ENCODE measurements at regions not wholly inside any gene's neighbourhood (a gene's known extent, or its start where the extent isn't known, plus 50 kb on each side); places are given as distances from the start of the nearest gene placed in this dataset.

DNA sequence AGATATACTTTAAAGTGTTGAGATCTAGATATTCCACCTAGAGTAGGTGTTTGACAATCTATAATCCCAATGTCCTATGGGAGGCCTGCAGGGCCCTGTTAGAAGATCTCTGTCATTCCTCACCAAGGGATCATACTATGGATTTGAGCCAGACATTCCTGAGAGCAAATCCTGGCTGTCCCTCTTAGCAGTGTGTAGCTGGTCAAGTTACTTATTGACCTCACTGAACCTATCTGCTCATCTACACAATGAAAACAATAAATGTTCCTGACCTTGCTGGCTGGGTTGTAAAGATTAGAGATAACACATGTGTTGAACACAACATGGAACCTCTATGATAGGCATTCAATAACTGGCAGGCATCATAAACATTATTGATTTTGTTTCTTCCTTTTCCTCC is 265.6 kb upstream of the ATP11B start:
- no peak for DNase-seq

DNA sequence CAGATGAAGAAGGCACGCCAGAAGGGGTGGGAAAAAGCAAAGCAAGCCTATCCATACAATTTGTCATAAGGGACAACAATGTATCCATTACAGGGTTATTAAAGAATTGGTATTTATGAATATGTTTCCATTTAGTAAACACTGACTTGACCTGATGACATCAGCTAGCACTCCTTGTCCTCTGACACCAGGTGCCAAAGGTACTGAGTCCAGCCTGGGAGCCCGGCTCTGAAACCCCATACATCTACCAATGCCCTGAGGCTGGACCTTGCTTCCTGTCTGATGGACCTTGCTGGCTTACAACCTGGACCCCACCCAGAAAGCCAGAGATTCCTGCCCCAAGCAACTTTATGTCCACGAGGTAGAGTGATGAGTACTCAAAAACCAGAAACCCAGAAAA is 263.0 kb upstream of the ATP11B start:
- DNase-seq, result no peak

DNA sequence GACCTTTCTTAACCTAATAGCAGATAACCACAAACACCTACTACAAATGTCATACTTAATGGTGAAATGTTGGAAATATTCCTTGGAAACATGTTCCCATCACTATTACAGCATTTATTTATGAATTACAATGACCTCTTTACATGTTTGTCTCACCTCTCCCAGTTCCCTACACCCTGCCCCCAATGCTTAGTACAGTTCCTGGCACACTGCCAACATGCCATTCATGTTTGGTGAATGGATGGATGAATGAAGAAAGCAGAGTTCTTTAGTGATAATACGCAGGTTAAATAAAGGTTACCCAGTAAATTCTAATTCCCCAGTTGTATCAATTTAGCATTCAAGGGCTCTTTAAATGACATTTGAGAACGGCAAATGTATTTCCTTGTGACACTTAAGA is 259.9 kb upstream of the ATP11B start:
- no peak for DNase-seq

DNA sequence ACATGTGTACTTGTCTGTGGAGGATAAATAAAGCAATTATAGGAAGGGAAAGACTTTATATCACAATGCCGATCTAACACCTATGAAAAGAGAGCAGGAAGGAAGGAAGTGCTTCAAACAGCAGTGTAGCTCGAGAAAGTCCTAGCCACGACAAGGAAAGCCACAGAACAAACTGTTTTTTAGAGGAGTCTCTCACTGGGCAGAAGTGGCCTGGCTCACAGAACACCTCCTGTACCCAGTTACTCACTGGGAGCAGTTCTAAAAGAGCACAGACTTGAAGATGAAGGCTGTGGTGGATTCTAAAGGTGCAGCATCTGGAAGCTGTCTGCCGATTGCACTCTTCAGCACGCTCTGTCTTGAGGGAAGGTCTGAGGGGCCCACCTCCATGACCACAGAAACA is 248.8 kb upstream of the ATP11B start:
- no peak for DNase-seq

DNA sequence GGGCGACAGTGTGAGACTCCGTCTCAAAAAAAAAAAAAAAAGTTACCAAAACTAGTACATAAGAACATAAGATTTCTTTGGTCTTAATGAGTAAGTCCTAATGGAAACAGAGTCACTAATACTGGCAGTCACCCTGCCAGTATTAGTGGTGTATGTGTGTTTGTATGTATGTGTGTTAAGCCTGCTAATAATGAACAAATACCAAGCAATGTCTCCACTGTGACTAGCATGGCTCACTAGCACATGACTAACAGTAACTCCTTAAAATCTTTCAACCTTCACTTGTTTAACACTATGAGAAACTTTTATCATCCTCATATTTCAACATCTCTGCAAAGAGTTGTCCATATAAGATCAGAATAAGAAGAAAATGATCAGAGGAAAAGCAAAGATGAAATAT is 231.0 kb upstream of the ATP11B start:
- no peak for DNase-seq

DNA sequence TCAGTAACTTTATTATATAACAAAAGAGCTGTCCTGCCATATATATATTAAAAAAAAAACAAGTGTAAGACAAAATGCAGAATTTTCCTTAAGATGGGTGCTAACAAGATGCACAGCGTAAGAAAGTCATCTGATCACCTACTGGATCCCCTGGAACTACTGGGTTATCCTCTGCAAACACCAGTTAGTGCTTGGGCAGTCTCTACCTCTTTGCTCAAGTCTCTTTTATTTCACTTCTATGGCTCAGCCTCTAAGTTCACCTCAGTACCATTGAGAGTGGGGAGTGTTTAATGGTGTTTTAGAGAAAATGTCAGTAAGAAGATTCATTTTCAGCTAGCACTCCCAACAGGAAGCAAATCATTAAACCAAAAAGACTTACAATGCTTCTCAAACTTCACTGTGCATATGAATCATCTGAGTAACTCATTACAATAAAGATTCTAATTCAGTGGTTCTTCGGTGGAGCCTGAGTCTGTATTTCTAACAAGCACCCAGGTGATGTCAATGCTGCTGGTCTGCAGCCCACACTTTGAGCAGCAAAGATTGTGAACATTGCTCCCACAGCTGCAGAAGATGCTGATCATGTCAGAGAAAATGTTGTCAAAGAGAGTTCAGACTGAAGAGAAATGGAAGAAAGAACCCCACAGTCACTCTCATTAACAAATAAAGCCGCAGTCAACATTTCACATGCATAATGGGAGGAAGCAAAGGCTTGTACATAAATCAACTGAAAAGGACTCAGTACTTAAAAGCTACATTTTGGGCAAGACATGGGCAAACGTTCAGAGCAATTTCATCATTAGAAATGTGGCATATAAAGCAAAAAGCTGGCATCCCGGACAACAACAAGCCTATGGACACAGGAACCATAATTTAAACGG is 227.1 kb upstream of the ATP11B start:
- DNase-seq, result no peak

DNA sequence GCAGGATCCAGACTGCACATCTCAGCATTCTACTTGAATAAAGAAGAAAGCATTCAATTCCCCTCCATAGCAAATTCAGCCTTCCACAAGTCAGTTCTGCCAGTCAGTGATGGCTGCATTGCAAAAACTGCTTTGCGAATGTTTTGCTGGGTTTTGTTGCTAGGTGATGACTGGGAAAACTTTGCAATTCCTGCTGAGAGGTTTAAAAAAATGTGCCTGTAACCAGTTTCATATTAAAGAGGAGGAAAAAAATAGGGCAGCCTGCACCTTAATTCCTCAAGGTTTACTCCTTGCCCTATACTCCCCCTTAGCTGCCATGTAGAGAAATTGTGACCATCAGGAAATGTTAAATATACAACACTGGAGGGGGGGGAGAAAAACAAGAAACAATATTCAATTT is 225.6 kb upstream of the ATP11B start:
- no peak for DNase-seq

DNA sequence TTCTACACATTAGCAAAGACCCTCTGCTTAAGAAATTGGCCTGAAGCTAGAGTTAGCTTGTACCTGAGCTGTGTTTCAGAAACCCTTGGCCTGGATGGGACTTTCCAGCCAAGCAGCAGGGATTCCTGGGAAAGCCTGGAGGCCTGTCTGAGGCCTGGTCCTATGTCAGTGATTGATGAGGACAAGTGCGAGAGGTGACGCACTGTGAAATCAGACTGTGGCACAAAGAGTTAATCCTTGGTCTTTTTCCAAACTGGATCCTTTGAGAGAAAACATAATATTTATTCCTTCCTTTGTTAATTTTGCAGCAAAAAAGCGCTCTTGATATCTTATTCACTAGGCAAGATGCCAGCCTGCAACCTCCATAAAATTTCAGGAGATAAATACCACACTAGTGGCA is 225.0 kb upstream of the ATP11B start:
- DNase-seq, result no peak

DNA sequence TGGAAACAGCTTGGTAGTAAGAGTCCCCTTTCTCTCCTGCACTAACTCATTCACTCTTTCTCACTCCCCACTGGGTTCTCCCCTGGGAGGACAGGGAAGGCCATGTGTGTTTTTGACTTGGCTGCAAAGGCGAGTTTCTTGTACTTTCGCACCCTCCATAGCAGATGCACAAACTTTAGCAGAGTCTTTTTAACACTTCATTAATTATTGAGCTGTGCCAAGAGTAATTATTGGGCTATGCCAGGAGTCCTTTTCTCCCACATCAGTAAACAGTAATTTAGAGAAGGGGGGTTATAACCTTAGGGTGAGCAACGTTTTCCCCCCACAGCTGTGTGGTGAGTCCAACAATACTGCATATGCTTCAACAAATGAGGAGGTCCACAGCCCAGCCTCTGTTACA is 224.4 kb upstream of the ATP11B start:
- DNase-seq, result no peak

DNA sequence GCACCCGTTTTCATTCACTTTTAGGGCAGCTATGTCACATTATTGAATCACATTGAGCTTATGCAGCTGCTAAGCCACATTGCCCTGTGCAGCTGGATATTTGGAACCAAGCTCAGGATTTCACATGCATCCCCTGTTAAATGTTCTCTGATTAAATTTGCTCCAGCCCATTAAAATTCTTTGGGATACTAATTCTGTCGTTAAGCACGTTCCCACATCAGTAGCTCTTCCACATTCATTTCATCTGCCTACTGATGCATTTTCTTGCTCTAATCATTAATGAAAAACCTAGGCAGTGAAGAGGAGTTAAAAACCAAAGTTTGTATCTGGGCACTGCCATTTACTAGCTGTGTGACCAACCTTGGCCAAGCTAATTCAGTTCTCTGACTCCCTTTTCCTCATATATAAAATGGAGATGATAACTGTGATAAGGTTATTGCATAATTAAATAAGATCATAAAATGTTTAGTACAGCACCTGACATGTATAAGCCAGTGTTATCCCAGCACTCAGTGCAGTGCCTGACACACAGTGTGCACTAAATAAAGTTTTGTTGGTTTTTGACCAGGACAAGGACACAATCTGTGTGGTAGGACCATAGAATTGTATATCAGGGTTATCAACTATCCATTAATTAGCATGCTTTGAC is 222.2 kb upstream of the ATP11B start:
- DNase-seq, result no peak

DNA sequence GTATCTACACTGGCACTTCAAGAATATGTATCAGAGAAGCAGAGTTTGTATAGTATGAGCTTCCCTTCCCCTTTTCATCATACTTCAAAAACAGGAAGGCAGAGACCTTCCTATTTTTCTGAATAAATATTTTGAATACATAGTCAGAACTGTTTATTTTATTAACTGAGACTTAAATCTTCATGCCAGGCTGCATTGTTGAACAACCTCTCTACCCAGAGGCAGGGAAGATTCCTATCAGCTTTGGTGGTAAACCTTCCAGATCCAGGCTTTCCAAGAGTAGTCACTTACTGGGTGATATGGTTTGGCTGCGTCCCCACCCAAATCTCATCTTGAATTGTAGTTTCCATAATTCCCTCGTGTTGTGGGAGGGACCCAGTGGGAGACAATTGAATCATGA is 217.4 kb upstream of the ATP11B start:
- no peak for DNase-seq

DNA sequence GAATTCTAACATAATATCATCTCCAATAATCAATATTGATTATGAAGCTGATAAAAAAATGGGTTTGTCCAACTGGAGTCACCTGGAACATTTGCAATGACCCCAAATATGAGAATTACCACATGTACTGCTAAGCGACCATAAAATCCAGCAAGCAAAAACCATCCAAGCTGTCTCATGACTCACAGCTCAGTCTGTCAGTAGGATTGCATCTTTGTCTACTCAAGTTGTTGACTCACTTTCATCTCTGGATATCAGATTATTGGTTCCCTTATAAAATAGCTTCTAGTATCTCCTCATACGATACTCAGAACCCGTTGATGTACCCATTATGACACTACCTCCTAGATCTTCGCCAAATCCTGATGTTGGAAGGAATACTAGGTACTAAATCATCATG is 209.8 kb upstream of the ATP11B start:
- no peak for DNase-seq

DNA sequence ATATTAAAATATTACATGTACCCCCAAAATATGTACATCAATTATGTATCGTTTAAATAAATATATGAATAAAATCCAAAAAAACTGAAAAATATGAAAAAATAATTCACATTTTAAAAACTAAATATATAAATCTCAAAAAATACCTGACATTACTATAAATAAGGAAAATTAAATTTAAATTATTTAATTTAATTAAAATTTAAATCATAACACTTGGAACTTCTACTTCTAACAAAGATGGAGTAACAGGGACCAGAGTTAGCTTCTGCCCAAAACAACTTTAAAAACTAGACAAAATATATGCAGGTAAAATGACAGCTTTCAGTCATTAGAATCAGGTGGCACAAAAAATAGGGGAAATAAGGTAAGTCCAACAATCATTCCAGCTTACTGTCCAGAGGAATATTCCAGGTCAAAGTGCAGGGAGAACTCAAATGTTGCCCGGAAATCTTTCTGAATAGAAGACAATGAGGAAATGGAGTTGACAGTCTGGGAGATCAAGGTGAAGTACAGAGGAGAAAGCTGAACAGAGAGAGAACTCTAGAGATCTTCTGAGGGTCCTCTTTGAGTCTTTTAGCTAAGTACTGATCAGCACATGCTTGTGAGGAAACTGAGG is 207.7 kb upstream of the ATP11B start:
- no peak for DNase-seq

DNA sequence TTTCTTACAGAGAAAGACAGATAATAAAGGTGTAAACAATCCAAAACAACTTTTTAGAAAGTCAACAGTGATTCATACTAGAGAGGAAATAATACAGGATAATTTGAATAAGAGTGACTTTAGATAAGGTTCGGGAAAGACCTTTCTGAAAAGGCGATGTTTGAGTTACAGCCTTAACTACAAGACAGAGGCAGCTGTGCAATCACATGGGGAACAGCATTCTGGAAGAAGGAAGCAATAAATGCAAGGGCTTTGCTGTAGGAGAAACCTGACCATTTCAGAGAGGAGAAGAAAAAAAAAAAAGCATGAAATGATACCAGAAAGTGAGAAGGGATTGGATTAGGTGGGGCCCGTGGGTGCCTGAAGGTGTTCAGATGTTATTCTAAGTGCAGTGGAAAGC is 200.6 kb upstream of the ATP11B start:
- no peak for DNase-seq

DNA sequence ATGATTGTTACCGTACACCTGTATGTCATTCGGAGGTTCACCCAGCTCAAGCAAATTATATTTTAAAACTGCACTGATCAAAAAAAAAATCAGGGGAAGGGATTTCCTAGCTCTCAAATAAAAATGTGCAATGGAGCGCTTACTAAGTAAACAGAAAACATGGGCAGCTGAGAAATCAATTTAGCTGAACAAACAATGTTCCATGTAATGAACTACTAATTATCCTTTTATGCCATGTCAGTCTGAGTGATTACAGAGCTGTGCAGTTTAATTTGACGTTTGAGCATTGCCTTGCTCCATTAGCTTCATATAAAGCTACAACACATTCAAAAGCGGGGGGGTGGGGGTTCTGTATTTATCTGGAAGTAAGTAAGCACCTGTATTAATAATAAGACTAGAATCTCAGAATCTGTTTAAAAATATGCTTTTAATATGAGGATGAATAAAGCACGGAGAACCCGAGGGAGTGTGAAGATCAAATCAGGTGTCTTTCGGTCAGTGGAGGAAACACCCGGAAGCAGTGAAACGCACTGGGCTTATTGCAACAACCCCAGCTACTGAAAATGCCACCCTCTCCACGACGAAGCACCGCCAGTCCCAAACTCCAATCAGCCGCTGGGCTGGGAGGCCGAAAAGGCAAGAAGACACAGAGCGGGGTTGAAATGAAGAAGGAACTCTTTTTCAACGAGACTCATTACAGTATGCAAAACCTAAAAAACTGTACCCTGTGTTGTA is 196.5 kb upstream of the ATP11B start:
- peak; percentile 100 for DNase-seq

DNA sequence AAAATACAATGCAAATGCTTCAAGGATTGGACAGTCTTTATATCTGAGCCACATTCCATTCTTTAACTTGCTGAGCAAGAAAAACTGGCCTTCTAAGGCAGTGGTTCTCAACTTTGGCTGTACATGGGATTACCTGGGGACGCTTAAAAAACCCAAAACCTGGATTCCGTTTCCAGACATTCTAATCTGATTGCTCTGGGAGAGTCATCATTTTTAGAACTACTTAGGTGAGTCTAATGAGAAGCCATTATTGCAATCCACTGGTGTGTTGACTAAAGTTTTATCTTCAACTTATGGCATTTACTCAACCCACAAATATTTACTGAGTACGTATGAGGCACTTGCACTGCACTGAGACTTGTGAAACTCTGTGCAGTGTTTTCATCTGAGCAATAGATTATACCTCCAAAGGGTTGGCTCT is 195.7 kb upstream of the ATP11B start:
- DNase-seq, result no peak

DNA sequence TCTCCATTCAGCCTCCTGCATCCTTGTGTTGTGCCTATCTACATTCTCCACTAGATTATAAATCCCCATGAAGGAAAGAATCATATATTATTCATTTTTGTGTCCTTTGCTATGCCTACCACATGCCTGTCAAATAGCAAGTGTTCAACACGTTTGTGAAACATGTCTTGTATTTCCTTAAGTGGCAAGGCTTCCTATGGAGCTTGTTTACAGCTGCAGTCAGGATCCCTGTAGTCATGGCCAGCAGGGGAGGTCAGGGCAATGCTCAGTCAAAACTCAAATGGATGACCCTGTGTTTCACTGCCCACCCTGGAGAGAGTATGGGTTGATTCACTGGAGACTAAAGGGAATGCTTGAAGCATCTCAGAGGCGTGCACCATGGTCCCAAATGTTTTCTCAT is 191.7 kb upstream of the ATP11B start:
- no peak for DNase-seq

DNA sequence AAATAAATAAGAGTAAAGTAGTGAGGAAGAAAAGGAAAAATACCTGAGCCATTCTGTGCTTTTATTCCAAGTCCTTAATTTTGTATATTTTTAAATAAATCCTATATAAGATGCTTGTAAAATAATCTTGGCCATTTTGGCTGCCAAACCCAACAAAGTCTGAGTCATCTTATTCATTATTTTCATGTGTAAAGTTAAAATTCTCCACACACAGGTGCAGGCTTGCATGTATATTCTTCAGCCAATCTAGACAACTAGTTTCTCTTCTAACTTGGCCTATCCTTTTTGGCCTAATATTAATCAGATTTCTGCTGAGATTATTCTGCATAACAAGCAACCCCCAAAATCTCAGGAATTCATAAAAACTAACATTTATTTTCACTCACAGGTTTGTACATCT is 189.8 kb upstream of the ATP11B start:
- DNase-seq, result no peak

DNA sequence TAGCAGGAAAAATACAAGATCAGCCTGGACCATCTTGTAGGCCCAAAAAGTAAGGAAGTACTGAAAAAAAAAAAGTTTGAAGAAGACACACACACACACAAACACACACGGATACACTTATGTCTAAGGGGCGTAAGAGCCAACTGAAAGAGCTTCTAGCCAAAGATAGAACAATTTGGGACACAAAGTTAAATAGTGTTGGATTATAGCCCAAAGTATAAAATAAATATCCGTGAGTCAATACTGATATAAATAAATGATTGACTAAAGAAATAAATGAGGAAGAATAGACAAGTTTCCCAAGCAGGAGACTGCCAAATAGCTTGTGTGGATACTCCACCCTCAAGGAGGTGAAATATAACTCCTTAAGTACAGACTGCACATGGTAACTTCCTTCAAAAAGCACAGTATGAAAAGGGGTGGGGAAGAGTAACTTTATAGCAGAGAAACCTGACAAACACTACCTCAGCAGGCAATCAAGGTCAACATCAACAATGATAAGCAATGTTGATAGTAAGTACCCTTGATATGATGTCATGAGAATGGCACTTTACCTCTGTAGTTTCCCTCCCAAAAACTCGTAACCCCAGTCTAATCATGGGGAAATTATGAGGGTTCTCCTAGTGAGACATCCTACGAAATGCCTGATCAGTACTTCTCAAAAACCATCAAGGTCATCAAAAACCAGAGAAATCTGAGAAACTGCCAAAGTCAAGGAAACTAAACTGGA is 187.3 kb upstream of the ATP11B start:
- DNase-seq, result no peak

DNA sequence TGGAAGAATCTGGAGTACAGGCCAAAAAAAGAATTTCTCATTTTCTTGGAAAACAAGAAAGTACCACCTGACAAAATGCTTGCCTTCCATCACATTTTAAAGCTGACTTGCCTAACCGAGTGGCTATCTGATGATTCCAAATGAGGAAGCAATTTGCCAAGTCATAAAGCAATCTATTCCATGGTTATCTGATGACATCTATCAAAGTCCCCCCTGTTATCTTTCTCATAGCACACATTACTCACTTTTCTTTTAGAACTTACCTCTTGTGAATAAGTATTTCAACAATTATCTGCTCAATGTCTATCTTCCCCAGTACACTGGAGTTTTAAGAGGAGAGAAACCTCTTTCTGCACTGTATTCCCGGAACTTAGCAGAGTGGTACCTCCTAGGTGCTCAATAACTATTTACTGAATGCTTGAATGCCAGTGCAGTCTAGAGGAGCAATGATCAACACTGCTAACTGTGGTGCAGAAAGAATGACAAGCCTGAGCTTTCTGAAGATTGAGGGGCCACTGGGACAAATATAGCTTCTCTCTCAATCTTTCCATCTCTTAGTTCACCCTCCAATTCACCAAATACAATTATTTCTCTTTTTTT is 186.3 kb upstream of the ATP11B start:
- no peak for DNase-seq

DNA sequence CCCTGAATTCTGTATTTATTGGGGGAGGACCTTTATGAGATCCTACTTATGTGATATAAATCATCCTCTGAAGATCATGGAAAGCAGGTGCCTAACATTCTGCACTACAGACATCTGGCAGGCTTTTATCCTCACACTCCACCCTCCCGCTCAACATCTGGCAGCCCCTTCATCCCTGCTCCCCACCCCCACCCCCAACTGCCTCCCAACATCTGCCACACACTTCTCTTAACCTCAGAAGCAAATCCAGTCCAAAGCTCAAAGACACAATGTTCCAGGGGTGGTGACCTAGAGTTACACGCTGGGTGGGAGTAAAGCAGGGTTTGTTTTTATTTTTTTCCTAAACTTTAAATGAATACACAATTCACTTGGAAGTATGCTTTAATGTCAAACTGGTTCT is 184.5 kb upstream of the ATP11B start:
- DNase-seq, result no peak

DNA sequence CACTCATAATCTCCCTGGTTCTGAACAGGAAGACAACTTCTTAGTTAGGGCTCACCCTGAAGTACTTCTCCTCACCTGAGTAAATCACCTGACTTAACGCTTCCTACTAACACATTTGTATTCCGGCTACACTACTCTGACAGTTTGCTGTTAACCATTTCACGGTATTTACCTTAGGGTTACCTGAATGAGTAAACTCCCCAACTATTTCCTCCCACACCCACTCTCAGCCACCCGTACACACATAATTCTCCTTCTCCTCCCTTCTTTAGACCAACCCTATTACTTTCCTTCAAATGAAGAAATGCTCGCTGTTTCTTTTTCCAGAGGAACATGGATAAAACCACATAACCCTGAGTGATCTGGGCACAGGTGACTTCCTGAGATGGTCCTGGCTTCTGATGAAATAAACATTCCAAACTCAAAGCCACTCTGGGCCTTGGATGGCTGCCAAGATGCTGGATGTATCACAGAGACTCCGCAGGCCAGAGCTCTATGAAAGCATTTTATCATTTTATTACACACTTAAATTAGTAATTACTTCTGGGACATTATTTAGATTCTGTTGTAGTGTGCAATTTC is 183.6 kb upstream of the ATP11B start:
- DNase-seq, result no peak

Data from NCI-H2081 treated with DMSO at 0.1 percent for 48 hours (cell line).